ENCODE measurements at regions not wholly inside any gene's neighbourhood (a gene's known extent, or its start where the extent isn't known, plus 50 kb on each side); places are given as distances from the start of the nearest gene placed in this dataset.

- TF ChIP-seq CTCF (IDR thresholded peaks at IDR 0.05; ENCODE audit: extremely low read depth in 1 of 2, insufficient read depth in 1 of 2, low read depth in 1 of 2, low read length in 2 of 2) (no peak), POLR2A (IDR thresholded peaks at IDR 0.05; ENCODE audit: low read depth, low read length) (no peak), POLR2AphosphoS5 (IDR thresholded peaks at IDR 0.05; ENCODE audit: insufficient read depth, low read depth, low read length) (no peak), JUN (IDR thresholded peaks at IDR 0.05; ENCODE audit: borderline replicate concordance, insufficient read depth, insufficient read length, low read depth) (peak; percentile 85), FOS (IDR thresholded peaks at IDR 0.05; ENCODE audit: borderline replicate concordance, insufficient read depth, low read length) (peak; percentile 46), MAX (IDR thresholded peaks at IDR 0.05; ENCODE audit: insufficient read depth, insufficient read length) (no peak), GATA2 (IDR thresholded peaks at IDR 0.05; ENCODE audit: insufficient read depth, insufficient read length, low read depth, low read length) (peak; percentile 77)
Observed at GRCh38 chr6:166737261-166737660, 110.2 kb upstream of the RPS6KA2 start.

Data from endothelial cell of umbilical vein (primary cell).